H9 (cell line): ENCODE measurements at regions not wholly inside any gene's neighbourhood (a gene's known extent, or its start where the extent isn't known, plus 50 kb on each side); places are given as distances from the start of the nearest gene placed in this dataset.

ENCODE experiments used
- DNase-seq: peaks from one replicate; pipeline ENCODE4 v3.0.0-alpha.2; 2017
- H2AFZ ChIP-seq: one replicate; pipeline ENCODE4 v1.6.1; 2013; ENCODE audit warnings: mild to moderate bottlenecking, low read length, control low read depth, moderate library complexity
- H2AK5ac ChIP-seq: 2 replicates; pipeline ENCODE4 v1.6.1; 2013; ENCODE audit warnings: low read length, control low read depth, mixed read lengths; ENCODE audit not compliant: insufficient read length
- H2BK120ac ChIP-seq: one replicate; pipeline ENCODE4 v1.6.1; 2013; ENCODE audit warnings: low read depth, mild to moderate bottlenecking, low read length, control low read depth, inconsistent platforms; ENCODE audit not compliant: poor library complexity, severe bottlenecking
- H2BK12ac ChIP-seq: 2 replicates; pipeline ENCODE4 v1.6.1; 2013; ENCODE audit warnings: low read length, control low read depth, mixed read lengths, low read depth; ENCODE audit not compliant: insufficient read length
- H2BK15ac ChIP-seq: 2 replicates; pipeline ENCODE4 v1.6.1; 2013; ENCODE audit warnings: low read depth, low read length, control low read depth
- H2BK20ac ChIP-seq: one replicate; pipeline ENCODE4 v1.6.1; 2013; ENCODE audit warnings: low read depth, mild to moderate bottlenecking, low read length, control low read depth, inconsistent platforms; ENCODE audit not compliant: poor library complexity, severe bottlenecking
- H2BK5ac ChIP-seq: 2 replicates; pipeline ENCODE4 v1.6.1; 2013; ENCODE audit warnings: low read length, control low read depth, mixed read lengths; ENCODE audit not compliant: insufficient read length
- H3K14ac ChIP-seq: 2 replicates; pipeline ENCODE4 v1.6.1; 2013; ENCODE audit warnings: low read length, control low read depth; ENCODE audit not compliant: insufficient read depth
- H3K18ac ChIP-seq: 2 replicates; pipeline ENCODE4 v1.6.1; 2013; ENCODE audit warnings: low read depth, mild to moderate bottlenecking, mixed read lengths, low read length, control low read depth; ENCODE audit not compliant: insufficient read length
- H3K23ac ChIP-seq: 2 replicates; pipeline ENCODE4 v1.6.1; 2013; ENCODE audit warnings: low read length, control low read depth, mixed read lengths, low read depth; ENCODE audit not compliant: insufficient read length
- H3K23me2 ChIP-seq: 2 replicates; pipeline ENCODE4 v1.6.1; 2013; ENCODE audit warnings: low read depth, mild to moderate bottlenecking, mixed read lengths, low read length, control low read depth; ENCODE audit not compliant: insufficient read length, poor library complexity, severe bottlenecking
- H3K27ac ChIP-seq: 2 replicates; pipeline ENCODE4 v1.5.1; 2013; ENCODE audit warnings: low read length, control low read depth, mixed read lengths, low read depth; ENCODE audit not compliant: insufficient read length
- H3K27me3 ChIP-seq: 2 replicates; pipeline ENCODE4 v1.6.1; 2013; ENCODE audit warnings: low read length, control low read depth, inconsistent platforms; ENCODE audit not compliant: insufficient read depth
- H3K4ac ChIP-seq: 2 replicates; pipeline ENCODE4 v1.6.1; 2013; ENCODE audit warnings: low read depth, mild to moderate bottlenecking, control low read depth, inconsistent platforms, low read length, moderate library complexity
- H3K4me1 ChIP-seq: 2 replicates; pipeline ENCODE4 v1.6.1; 2013; ENCODE audit warnings: low read length, control low read depth, inconsistent platforms; ENCODE audit not compliant: insufficient read depth
- H3K4me2 ChIP-seq: 2 replicates; pipeline ENCODE4 v1.6.1; 2013; ENCODE audit warnings: low read length, control low read depth, mixed read lengths; ENCODE audit not compliant: insufficient read length, insufficient read depth
- H3K56ac ChIP-seq: 2 replicates; pipeline ENCODE4 v1.6.1; 2013; ENCODE audit warnings: low read depth, mild to moderate bottlenecking, mixed read lengths, low read length, control low read depth; ENCODE audit not compliant: insufficient read length
- H3K79me1 ChIP-seq: 2 replicates; pipeline ENCODE4 v1.6.1; 2013; ENCODE audit warnings: low read depth, mild to moderate bottlenecking, moderate library complexity, low read length, control low read depth, inconsistent platforms; ENCODE audit not compliant: insufficient read depth, poor library complexity, severe bottlenecking
- H3K79me2 ChIP-seq: 2 replicates; pipeline ENCODE4 v1.6.1; 2013; ENCODE audit warnings: low read length, control low read depth, inconsistent platforms; ENCODE audit not compliant: insufficient read depth
- H3K9ac ChIP-seq: 2 replicates; pipeline ENCODE4 v1.6.1; 2013; ENCODE audit warnings: low read length, control low read depth, mixed read lengths; ENCODE audit not compliant: insufficient read length; ENCODE audit errors: extremely low read depth
- H3K9me3 ChIP-seq: one replicate; pipeline ENCODE4 v1.6.1; 2013; ENCODE audit warnings: low read depth, low read length, inconsistent platforms; ENCODE audit not compliant: control insufficient read depth
- H3T11ph ChIP-seq: one replicate; pipeline ENCODE4 v1.6.1; 2013; ENCODE audit warnings: mild to moderate bottlenecking, low read length, control low read depth, inconsistent platforms
- H4K20me1 ChIP-seq: one replicate; pipeline ENCODE4 v1.6.1; 2013; ENCODE audit not compliant: control insufficient read depth, insufficient read length, insufficient read depth
- H4K5ac ChIP-seq: 2 replicates; pipeline ENCODE4 v1.6.1; 2013; ENCODE audit warnings: low read depth, mild to moderate bottlenecking, mixed read lengths, low read length, control low read depth; ENCODE audit not compliant: insufficient read length
- H4K8ac ChIP-seq: replicated peaks from 2 replicates; pipeline ENCODE4 v1.6.1; 2013; ENCODE audit warnings: low read length, control low read depth, mixed read lengths, low read depth; ENCODE audit not compliant: insufficient read length
- H4K91ac ChIP-seq: 2 replicates; pipeline ENCODE4 v1.6.1; 2013; ENCODE audit warnings: low read depth, mild to moderate bottlenecking, moderate library complexity, mixed read lengths, low read length, control low read depth; ENCODE audit not compliant: insufficient read length
- H3K27ac Mint-ChIP-seq, 3 experiments: 2 replicates in 2 of 3; 3 replicates in 1 of 3; pipeline ENCODE4 v1.8.0; 2020 to 2021; ENCODE audit warnings: mixed read lengths in 3 of 3, mild to moderate bottlenecking in 1 of 3, moderate library complexity in 1 of 3
- H3K27me3 Mint-ChIP-seq: 2 replicates; pipeline ENCODE4 v1.8.0; 2021; ENCODE audit warnings: low read depth, mild to moderate bottlenecking, moderate library complexity, mixed read lengths
- H3K36me3 Mint-ChIP-seq, 3 experiments: 2 replicates in 2 of 3; 3 replicates in 1 of 3; pipeline ENCODE4 v1.8.0; 2020 to 2021; ENCODE audit warnings: low read depth in 3 of 3, mixed read lengths in 3 of 3; ENCODE audit not compliant: insufficient read depth in 1 of 3
- H3K4me1 Mint-ChIP-seq, 2 experiments: 2 replicates each; pipeline ENCODE4 v1.8.0; 2020; ENCODE audit warnings: mixed read lengths in 2 of 2
- H3K4me3 Mint-ChIP-seq, 2 experiments: 2 replicates in 1 of 2; 3 replicates in 1 of 2; pipeline ENCODE4 v1.8.0; 2020 to 2021; ENCODE audit warnings: mild to moderate bottlenecking in 2 of 2, mixed read lengths in 2 of 2, moderate library complexity in 1 of 2
- H3K9me3 Mint-ChIP-seq, 2 experiments: 2 replicates in 1 of 2; 3 replicates in 1 of 2; pipeline ENCODE4 v1.8.0; 2020; ENCODE audit warnings: mild to moderate bottlenecking in 2 of 2, mixed read lengths in 2 of 2, moderate library complexity in 1 of 2
- WGBS: extraction: QIAGEN DNeasy Blood & Tissue Kit; methylation state at CpG from one replicate; pipeline ENCODE4 v1.1.7; 2013; ENCODE audit warnings: missing lambda C conversion rate, low lambda C conversion rate, mixed read lengths; ENCODE audit not compliant: insufficient read length; ENCODE audit errors: extremely low coverage; 5-methylcytosine and 5-hydroxymethylcytosine counted together
- TF ChIP-seq, protein P1 (sequence below): fragments of 200-600 bp; sonication (generic); conservative IDR thresholded peaks from 3 replicates; pipeline ENCODE4 v1.8.0; 2021; ENCODE audit warnings: antibody characterized with exemption, mild to moderate bottlenecking

DNA sequence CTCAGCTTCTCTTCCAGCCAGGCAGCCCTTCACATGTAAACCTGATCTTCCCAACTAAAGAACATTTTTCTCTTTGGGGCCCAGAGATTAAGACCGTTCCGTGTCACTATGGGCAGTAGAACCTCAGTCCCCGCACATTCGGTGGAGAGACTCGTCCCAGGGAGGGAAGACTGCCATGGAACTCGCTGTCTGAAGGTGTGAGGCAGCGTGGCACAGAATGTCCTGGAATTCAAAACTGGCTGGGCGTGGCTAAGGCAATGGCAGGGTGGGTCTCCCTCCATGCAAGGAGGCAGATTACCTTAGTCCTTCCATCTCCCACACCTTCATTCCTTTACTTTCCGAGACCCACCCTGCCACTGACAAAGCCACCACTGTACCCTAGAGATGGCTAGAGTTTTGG, 57.4 kb upstream of the ZNF354A start:
- Histone ChIP-seq H4K20me1 (no peaks in the 10 kb centered on the region), H2AFZ (no peak overlapping the region), H3K27ac (no peak overlapping the region), H3K9ac (no peak overlapping the region), H2AK5ac (no peak overlapping the region), H3K79me1 (no peaks in the 10 kb centered on the region), H3K4me1 (no peaks in the 10 kb centered on the region), H3K27me3 (no peaks in the 10 kb centered on the region), H3T11ph (no peak overlapping the region), H4K5ac (no peak overlapping the region), H3K4me2 (no peak overlapping the region), H2BK12ac (no peak overlapping the region), H2BK5ac (no peak overlapping the region), H2BK120ac (no peak overlapping the region), H3K79me2 (no peaks in the 10 kb centered on the region), H3K18ac (no peak overlapping the region), H3K23ac (no peak overlapping the region), H3K56ac (no peak overlapping the region), H2BK15ac (no peak overlapping the region), H2BK20ac (no peak overlapping the region), H3K4ac (no peak overlapping the region), H4K8ac (no peak overlapping the region), H3K23me2 (no peaks in the 10 kb centered on the region), H4K91ac (no peak overlapping the region), H3K9me3 (no peaks in the 10 kb centered on the region), H3K14ac (no peak overlapping the region)
- Mint-ChIP-seq H3K4me3 (no peak overlapping the region), H3K4me1 (no peaks in the 10 kb centered on the region), H3K36me3 (peaks cover 0 to 4% (median 0%) of the 10 kb centered on the region in 3 experiments; a peak in 1 of 7 replicates), H3K27me3 (peaks cover 2% of the 10 kb centered on the region; the same call in 1 of the 2 replicates), H3K27ac (no peak overlapping the region; a peak in 1 of 7 replicates), H3K9me3 (peaks cover 26 to 79% of the 10 kb centered on the region in 2 experiments)
- no peak for DNase-seq
- TF ChIP-seq, protein P1, sequence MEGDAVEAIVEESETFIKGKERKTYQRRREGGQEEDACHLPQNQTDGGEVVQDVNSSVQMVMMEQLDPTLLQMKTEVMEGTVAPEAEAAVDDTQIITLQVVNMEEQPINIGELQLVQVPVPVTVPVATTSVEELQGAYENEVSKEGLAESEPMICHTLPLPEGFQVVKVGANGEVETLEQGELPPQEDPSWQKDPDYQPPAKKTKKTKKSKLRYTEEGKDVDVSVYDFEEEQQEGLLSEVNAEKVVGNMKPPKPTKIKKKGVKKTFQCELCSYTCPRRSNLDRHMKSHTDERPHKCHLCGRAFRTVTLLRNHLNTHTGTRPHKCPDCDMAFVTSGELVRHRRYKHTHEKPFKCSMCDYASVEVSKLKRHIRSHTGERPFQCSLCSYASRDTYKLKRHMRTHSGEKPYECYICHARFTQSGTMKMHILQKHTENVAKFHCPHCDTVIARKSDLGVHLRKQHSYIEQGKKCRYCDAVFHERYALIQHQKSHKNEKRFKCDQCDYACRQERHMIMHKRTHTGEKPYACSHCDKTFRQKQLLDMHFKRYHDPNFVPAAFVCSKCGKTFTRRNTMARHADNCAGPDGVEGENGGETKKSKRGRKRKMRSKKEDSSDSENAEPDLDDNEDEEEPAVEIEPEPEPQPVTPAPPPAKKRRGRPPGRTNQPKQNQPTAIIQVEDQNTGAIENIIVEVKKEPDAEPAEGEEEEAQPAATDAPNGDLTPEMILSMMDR: no peak
- no CpG with 5 or more reads among the region's 9 CpGs for WGBS
